Natural killer cell (primary cell): ENCODE measurements at regions not wholly inside any gene's neighbourhood (a gene's known extent, or its start where the extent isn't known, plus 50 kb on each side); places are given as distances from the start of the nearest gene placed in this dataset.

Experiments
- ATAC-seq, 3 donors: fragments of 150-1000 bp in 2 of 3; fragments of 200-7000 bp in 1 of 3; cut with Tn5 transposase; 1 replicate in 1 of 3; 2 replicates in 2 of 3; pipeline ENCODE4 v1.10.0; 2021; ENCODE audit warnings: mild to moderate bottlenecking in 2 of 3, moderate library complexity in 2 of 3
- DNase-seq, 2 donors: peaks; one replicate each; pipeline versions ENCODE4 v3.0.0 to v3.0.0-alpha.2; 2013 to 2021; ENCODE audit warnings: mixed read lengths in 1 of 2
- H3K27ac ChIP-seq: one replicate; pipeline ENCODE4 v1.5.1; 2013; ENCODE audit warnings: mild to moderate bottlenecking, low read length
- H3K27me3 ChIP-seq: one replicate; pipeline ENCODE4 v1.6.1; 2013; ENCODE audit warnings: low read length; ENCODE audit not compliant: control insufficient read depth, insufficient read depth
- H3K36me3 ChIP-seq: one replicate; pipeline ENCODE4 v1.6.1; 2013; ENCODE audit warnings: low read length; ENCODE audit not compliant: control insufficient read depth, insufficient read depth
- H3K4me1 ChIP-seq: one replicate; pipeline ENCODE4 v1.6.1; 2013; ENCODE audit warnings: low read length; ENCODE audit not compliant: control insufficient read depth, insufficient read depth
- H3K4me3 ChIP-seq: one replicate; pipeline ENCODE4 v1.5.1; 2013; ENCODE audit warnings: low read length
- H3K9me3 ChIP-seq: one replicate; pipeline ENCODE4 v1.6.1; 2013; ENCODE audit warnings: low read length; ENCODE audit not compliant: control insufficient read depth, insufficient read depth
- H3K27ac Mint-ChIP-seq, 2 donors: one replicate each; pipeline ENCODE4 v1.8.0; 2022; ENCODE audit warnings: mild to moderate bottlenecking in 2 of 2, mixed read lengths in 2 of 2, moderate library complexity in 1 of 2
- H3K27me3 Mint-ChIP-seq, 2 donors: one replicate each; pipeline ENCODE4 v1.8.0; 2022; ENCODE audit warnings: low read depth in 2 of 2, mixed read lengths in 2 of 2
- H3K36me3 Mint-ChIP-seq: one replicate; pipeline ENCODE4 v1.8.0; 2022; ENCODE audit warnings: mixed read lengths
- H3K4me1 Mint-ChIP-seq, 2 donors: one replicate each; pipeline ENCODE4 v1.8.0; 2022; ENCODE audit warnings: mixed read lengths in 2 of 2
- H3K4me3 Mint-ChIP-seq: one replicate; pipeline ENCODE4 v1.8.0; 2022; ENCODE audit warnings: mild to moderate bottlenecking, moderate library complexity, mixed read lengths
- H3K9me3 Mint-ChIP-seq, 2 donors: one replicate each; pipeline ENCODE4 v1.8.0; 2022; ENCODE audit warnings: mixed read lengths in 2 of 2
- CTCF ChIP-seq: fragments of 200-600 bp; IDR thresholded peaks from one replicate; pipeline ENCODE4 v1.8.0; 2022; ENCODE audit warnings: antibody characterized with exemption
- WGBS: methylation state at CpG from one replicate; pipeline ENCODE4 v1.1.7; 2013; ENCODE audit warnings: missing lambda C conversion rate; ENCODE audit not compliant: insufficient coverage; 5-methylcytosine and 5-hydroxymethylcytosine counted together
- intact Hi-C: fragments of 100-400 bp; cut with micrococcal nuclease; formaldehyde crosslinking; loops from one replicate; pipeline ENCODE4 v1.14.2; 2022

GRCh38 chr6:140794544-140794943, 1338.2 kb upstream of the GJE1 start:
- no peaks in the 10 kb centered on the region for H3K36me3 ChIP-seq
- no peak for ATAC-seq
- no peaks in the 10 kb centered on the region for H3K36me3 Mint-ChIP-seq
- no peak for DNase-seq
- no peaks in the 10 kb centered on the region for H3K9me3 ChIP-seq
- intact Hi-C loops: no loop called here
- no peak overlapping the region for H3K27ac ChIP-seq
- no peak for TF ChIP-seq CTCF
- H3K9me3 Mint-ChIP-seq: peaks cover 5 to 7% of the 10 kb centered on the region in 2 donors
- no peaks in the 10 kb centered on the region for H3K4me1 ChIP-seq
- H3K4me3 Mint-ChIP-seq: no peak overlapping the region
- H3K27me3 Mint-ChIP-seq: no peaks in the 10 kb centered on the region
- H3K4me3 ChIP-seq: no peak overlapping the region
- H3K4me1 Mint-ChIP-seq: no peaks in the 10 kb centered on the region
- no peaks in the 10 kb centered on the region for H3K27me3 ChIP-seq
- no peak overlapping the region for H3K27ac Mint-ChIP-seq

GRCh38 chr6:140790109-140790508, 1342.6 kb upstream of the GJE1 start:
- Histone ChIP-seq H3K27ac (no peak overlapping the region), H3K4me3 (no peak overlapping the region), H3K9me3 (no peaks in the 10 kb centered on the region), H3K27me3 (no peaks in the 10 kb centered on the region), H3K36me3 (no peaks in the 10 kb centered on the region), H3K4me1 (no peaks in the 10 kb centered on the region)
- ATAC-seq: no peak
- no peak overlapping the region for H3K27ac Mint-ChIP-seq
- no peak overlapping the region for H3K4me3 Mint-ChIP-seq
- H3K9me3 Mint-ChIP-seq: peaks cover 5% of the 10 kb centered on the region in 2 donors
- H3K27me3 Mint-ChIP-seq: no peaks in the 10 kb centered on the region
- no peaks in the 10 kb centered on the region for H3K4me1 Mint-ChIP-seq
- DNase-seq: no peak
- no peaks in the 10 kb centered on the region for H3K36me3 Mint-ChIP-seq
- no peak for TF ChIP-seq CTCF
- WGBS: 85% methylated on average over 4 of the region's 5 CpGs
- intact Hi-C loops: no loop called here

- Histone ChIP-seq H3K27me3 (no peaks in the 10 kb centered on the region), H3K4me3 (no peak overlapping the region), H3K9me3 (no peaks in the 10 kb centered on the region), H3K27ac (no peak overlapping the region), H3K4me1 (no peaks in the 10 kb centered on the region), H3K36me3 (no peaks in the 10 kb centered on the region)
- H3K9me3 Mint-ChIP-seq: peaks cover 5% of the 10 kb centered on the region in 2 donors
- no peaks in the 10 kb centered on the region for H3K36me3 Mint-ChIP-seq
- no peak overlapping the region for H3K4me3 Mint-ChIP-seq
- H3K27ac Mint-ChIP-seq: no peak overlapping the region
- ATAC-seq (no peak), DNase-seq (no peak)
- no peaks in the 10 kb centered on the region for H3K4me1 Mint-ChIP-seq
- no peak for TF ChIP-seq CTCF
- intact Hi-C loops: no loop called here
- H3K27me3 Mint-ChIP-seq: no peaks in the 10 kb centered on the region
- WGBS: 92% methylated on average over 1 of the region's 1 CpG
Measured at GRCh38 chr6:140789466-140789865, 1343.3 kb upstream of the GJE1 start.

- H3K9me3 ChIP-seq: no peaks in the 10 kb centered on the region
- Mint-ChIP-seq H3K4me1 (no peaks in the 10 kb centered on the region), H3K27me3 (no peaks in the 10 kb centered on the region), H3K9me3 (no peaks in the 10 kb centered on the region), H3K4me3 (no peak overlapping the region), H3K27ac (no peak overlapping the region), H3K36me3 (no peaks in the 10 kb centered on the region)
- H3K36me3 ChIP-seq: no peaks in the 10 kb centered on the region
- H3K27me3 ChIP-seq: no peaks in the 10 kb centered on the region
- no peak overlapping the region for H3K27ac ChIP-seq
- intact Hi-C loops: no loop called here
- DNase-seq (no peak), ATAC-seq (no peak)
- no peak overlapping the region for H3K4me3 ChIP-seq
- TF ChIP-seq CTCF: no peak
- 92% methylated on average over 1 of the region's 1 CpG for WGBS
- H3K4me1 ChIP-seq: no peaks in the 10 kb centered on the region
Measured at GRCh38 chr6:140785926-140786325, 1346.8 kb upstream of the GJE1 start.
